ENCODE measurements at regions not wholly inside any gene's neighbourhood (a gene's known extent, or its start where the extent isn't known, plus 50 kb on each side); places are given as distances from the start of the nearest gene placed in this dataset.

DNA sequence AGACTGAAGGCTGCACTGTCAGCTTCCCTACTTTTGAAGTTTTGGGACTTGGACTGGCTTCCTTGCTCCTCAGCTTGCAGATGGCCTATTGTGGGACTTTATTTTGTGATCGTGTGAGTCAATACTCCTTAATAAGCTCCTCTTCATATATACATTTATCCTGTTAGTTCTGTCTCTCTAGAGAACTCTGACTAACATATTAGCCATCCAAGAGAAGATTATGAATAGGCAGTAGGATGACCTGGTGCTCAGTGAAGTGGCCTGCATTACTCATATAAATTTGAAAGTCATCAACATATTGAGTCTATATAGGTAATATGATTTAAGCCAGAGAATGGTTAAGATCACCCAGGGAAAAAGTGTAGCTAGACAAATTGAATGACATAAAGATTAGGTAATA is 136.3 kb upstream of the UFM1 start:
- Histone ChIP-seq H3K27ac (no peak overlapping the region), H3K4me3 (no peak overlapping the region), H3K36me3 (no peaks in the 10 kb centered on the region), H3K27me3 (no peaks in the 10 kb centered on the region), H3K4me1 (no peaks in the 10 kb centered on the region), H3K9me3 (no peaks in the 10 kb centered on the region)
- DNase-seq (no peak), ATAC-seq (no peak), FAIRE-seq (no peak)
- intact Hi-C loops (cut with DNase I): no loop called here
- 93% methylated on average over 1 of the region's 1 CpG for WGBS, 2 donors
- TF ChIP-seq, protein P1, sequence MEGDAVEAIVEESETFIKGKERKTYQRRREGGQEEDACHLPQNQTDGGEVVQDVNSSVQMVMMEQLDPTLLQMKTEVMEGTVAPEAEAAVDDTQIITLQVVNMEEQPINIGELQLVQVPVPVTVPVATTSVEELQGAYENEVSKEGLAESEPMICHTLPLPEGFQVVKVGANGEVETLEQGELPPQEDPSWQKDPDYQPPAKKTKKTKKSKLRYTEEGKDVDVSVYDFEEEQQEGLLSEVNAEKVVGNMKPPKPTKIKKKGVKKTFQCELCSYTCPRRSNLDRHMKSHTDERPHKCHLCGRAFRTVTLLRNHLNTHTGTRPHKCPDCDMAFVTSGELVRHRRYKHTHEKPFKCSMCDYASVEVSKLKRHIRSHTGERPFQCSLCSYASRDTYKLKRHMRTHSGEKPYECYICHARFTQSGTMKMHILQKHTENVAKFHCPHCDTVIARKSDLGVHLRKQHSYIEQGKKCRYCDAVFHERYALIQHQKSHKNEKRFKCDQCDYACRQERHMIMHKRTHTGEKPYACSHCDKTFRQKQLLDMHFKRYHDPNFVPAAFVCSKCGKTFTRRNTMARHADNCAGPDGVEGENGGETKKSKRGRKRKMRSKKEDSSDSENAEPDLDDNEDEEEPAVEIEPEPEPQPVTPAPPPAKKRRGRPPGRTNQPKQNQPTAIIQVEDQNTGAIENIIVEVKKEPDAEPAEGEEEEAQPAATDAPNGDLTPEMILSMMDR (IDR thresholded peaks at IDR 0.05): no peak

DNA sequence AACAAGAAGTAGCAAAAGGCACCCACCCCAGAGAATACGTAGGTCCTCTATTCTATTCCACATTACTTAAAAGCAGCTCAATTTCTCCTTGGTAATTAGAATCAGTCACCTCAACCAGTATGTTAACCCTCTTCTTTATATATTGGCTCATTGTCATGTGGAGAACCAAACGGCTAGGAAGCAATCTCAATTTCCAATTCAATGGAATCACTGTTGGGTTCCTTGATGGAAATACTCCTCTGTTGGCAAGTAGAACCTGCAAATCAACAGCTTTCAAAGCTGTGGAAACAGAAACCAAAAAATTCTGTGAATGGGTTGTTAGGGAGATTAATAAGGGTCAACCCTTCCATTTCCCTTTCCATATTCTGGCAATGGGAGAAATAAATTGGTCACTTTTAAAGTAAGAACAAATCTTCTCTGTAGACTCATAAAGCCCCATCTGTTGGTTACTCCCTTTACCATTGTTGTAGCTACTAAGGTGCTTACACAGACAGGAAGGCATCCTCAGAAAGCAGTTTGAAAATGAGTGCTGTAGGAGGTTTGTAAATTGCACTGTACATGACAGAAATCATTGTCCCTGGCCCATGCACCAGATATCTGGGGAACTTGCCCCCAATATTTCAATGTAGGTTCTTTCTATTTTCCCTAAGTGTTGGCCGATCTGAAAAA is 138.6 kb upstream of the UFM1 start:
- DNase-seq: no peak
- FAIRE-seq: no peak
- ATAC-seq: no peak
- Histone ChIP-seq H3K27ac (no peak overlapping the region), H3K4me3 (no peak overlapping the region), H3K36me3 (no peaks in the 10 kb centered on the region), H3K27me3 (no peaks in the 10 kb centered on the region), H3K9me3 (no peaks in the 10 kb centered on the region), H3K4me1 (no peaks in the 10 kb centered on the region)
- intact Hi-C loops (cut with DNase I): no loop called here
- 80 to 86% methylated on average over 3 of the region's 3 CpGs for WGBS, 2 donors
- TF ChIP-seq, protein P1 (IDR thresholded peaks at IDR 0.05): no peak

DNA sequence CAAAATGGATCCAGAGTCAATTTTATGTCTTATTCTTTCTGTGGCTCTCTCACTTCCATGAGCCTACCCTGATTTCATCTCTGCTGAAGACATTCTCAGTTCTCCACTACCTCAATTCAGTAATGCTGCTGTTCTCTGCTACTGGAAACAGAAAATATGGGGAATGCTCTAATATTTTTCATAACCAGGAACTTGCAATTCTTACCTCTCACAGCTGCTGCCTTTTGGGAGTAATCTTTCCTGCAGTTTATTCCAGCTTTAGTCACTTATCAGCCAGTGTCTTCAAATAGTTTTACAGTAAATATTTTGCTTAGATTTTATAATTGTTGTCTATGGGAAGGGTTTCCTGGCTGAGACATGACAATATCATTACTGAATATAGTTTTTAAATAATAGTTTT is 145.1 kb upstream of the UFM1 start:
- TF ChIP-seq, protein P1 (IDR thresholded peaks at IDR 0.05): no peak
- Histone ChIP-seq H3K9me3 (no peaks in the 10 kb centered on the region), H3K27me3 (no peaks in the 10 kb centered on the region), H3K27ac (no peak overlapping the region), H3K36me3 (no peaks in the 10 kb centered on the region), H3K4me1 (peaks cover 0 to 6% (median 0%) of the 10 kb centered on the region in 3 donors), H3K4me3 (no peak overlapping the region)
- FAIRE-seq (no peak), DNase-seq (no peak), ATAC-seq (no peak)
- intact Hi-C loops (cut with DNase I): no loop called here

DNA sequence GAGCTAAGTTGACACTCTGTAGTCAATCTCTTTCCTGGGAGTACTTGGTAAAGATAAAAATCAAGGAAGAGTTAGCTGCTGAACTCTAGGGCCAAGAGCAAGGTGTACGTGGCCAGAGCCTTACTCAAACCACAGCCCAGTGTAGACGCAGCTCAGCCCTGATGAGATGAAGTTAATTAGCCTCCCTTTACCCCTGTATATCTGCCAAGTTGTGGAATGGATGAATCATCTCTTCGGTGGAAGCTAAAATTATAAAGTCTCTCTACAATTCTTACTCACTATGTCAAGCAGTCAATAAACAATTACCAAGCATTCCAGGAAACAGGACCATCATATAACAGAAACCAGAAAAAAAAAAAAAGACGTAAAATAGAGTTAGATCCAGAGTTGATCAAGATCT is 146.9 kb upstream of the UFM1 start:
- no peaks in the 10 kb centered on the region for H3K36me3 ChIP-seq
- FAIRE-seq (no peak), ATAC-seq (no peak), DNase-seq (no peak)
- intact Hi-C loops (cut with DNase I): no loop called here
- no peaks in the 10 kb centered on the region for H3K9me3 ChIP-seq
- H3K27ac ChIP-seq: no peak overlapping the region
- H3K4me3 ChIP-seq: no peak overlapping the region
- H3K4me1 ChIP-seq: peaks cover 0 to 6% (median 0%) of the 10 kb centered on the region in 3 donors
- WGBS, 2 donors: 85 to 90% methylated on average over 4 of the region's 4 CpGs
- TF ChIP-seq, protein P1 (IDR thresholded peaks at IDR 0.05): no peak
- no peaks in the 10 kb centered on the region for H3K27me3 ChIP-seq

DNA sequence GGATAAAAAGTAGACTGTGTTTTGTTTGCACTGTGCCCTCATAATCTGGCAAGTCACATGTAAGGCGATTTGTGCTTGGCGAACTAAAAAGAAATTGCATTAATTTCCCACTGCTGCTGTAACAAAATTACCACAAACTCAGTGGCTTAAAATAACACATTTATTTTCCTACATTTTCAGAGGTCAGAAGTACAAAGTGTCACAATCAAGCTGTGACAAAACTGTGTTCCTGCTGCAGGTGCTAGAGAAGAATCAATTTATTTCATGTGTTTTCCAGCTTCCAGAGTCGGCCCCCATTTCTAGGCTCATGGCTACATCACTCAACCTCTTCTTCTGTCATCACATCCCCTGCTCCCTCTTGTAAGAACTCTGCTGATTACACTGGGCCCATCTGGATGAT is 158.6 kb upstream of the UFM1 start:
- FAIRE-seq (no peak), DNase-seq (no peak), ATAC-seq (no peak)
- Histone ChIP-seq H3K4me1 (no peaks in the 10 kb centered on the region), H3K27me3 (no peaks in the 10 kb centered on the region), H3K9me3 (no peaks in the 10 kb centered on the region), H3K27ac (no peak overlapping the region), H3K4me3 (no peak overlapping the region), H3K36me3 (no peaks in the 10 kb centered on the region)
- WGBS, 2 donors: 64 to 66% methylated on average over 3 of the region's 3 CpGs
- intact Hi-C loops (cut with DNase I): no loop called here
- TF ChIP-seq, protein P1 (IDR thresholded peaks at IDR 0.05): no peak
